GM13976 (cell line): ENCODE measurements at regions not wholly inside any gene's neighbourhood (a gene's known extent, or its start where the extent isn't known, plus 50 kb on each side); places are given as distances from the start of the nearest gene placed in this dataset.

Experiments
- DNase-seq: peaks from one replicate; pipeline ENCODE4 v3.0.0; 2012; ENCODE audit warnings: low spot score
- CTCF ChIP-seq: IDR thresholded peaks from 2 replicates; pipeline ENCODE4 v1.5.1; 2012; ENCODE audit warnings: borderline replicate concordance, mild to moderate bottlenecking; ENCODE audit not compliant: insufficient read depth; ENCODE audit errors: extremely low read depth, missing control alignments, control extremely low read depth
- in situ Hi-C: fragments of 300-500 bp; cut with MboI; formaldehyde crosslinking; loops from one replicate; pipeline ENCODE4 v1.12.0; 2022; ENCODE audit warnings: low sequenced_read_pairs, mixed read lengths, inconsistent platforms; ENCODE audit not compliant: unreplicated experiment

GRCh38 chr5:72000707-72001106 is 106.6 kb upstream of the MAP1B start:
- in situ Hi-C loops: no loop called here
- no peak for DNase-seq
- TF ChIP-seq CTCF: no peak

- no peak for DNase-seq
- in situ Hi-C loops: no loop called here
- no peak for TF ChIP-seq CTCF
Observed at GRCh38 chr5:72005671-72006070, 101.6 kb upstream of the MAP1B start.

- in situ Hi-C loops: no loop called here
- DNase-seq: no peak
- TF ChIP-seq CTCF: no peak
Observed at GRCh38 chr5:72006361-72006760, 100.9 kb upstream of the MAP1B start.

GRCh38 chr5:72007336-72008111 is 99.8 kb upstream of the MAP1B start:
- DNase-seq: no peak
- in situ Hi-C loops: no loop called here
- no peak for TF ChIP-seq CTCF

- in situ Hi-C loops: no loop called here
- no peak for TF ChIP-seq CTCF
- DNase-seq: no peak
Observed at GRCh38 chr5:72009280-72009679, 98.0 kb upstream of the MAP1B start.

- no peak for TF ChIP-seq CTCF
- in situ Hi-C loops: no loop called here
- no peak for DNase-seq
Observed at GRCh38 chr5:72010430-72010829, 96.8 kb upstream of the MAP1B start.

GRCh38 chr5:72012906-72013305 is 94.4 kb upstream of the MAP1B start:
- DNase-seq: no peak
- in situ Hi-C loops: no loop called here
- no peak for TF ChIP-seq CTCF
